ENCODE measurements at regions not wholly inside any gene's neighbourhood (a gene's known extent, or its start where the extent isn't known, plus 50 kb on each side); places are given as distances from the start of the nearest gene placed in this dataset.

DNA sequence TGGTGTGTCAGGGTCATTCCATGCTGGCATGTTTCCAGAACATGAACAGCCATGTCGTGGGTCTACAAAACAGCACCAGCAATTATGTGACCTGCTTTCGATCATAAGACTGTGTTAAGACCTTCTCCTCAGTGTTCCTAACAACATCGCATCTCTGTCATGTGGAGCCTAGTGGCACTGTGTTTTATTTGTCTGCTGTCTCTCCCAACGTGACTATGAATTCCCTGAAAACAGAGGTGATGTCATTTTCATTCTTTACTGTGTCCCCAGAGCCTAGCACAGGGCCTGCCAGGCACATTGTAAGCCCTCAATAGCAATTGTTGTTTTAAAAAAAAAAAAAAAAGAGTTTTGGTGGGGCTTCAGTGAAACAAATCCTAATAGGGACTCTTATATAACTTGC, 94.2 kb upstream of the IL12A start:
- TF ChIP-seq EZH2 (IDR thresholded peaks at IDR 0.05) = no peak
- TF ChIP-seq, protein P1, sequence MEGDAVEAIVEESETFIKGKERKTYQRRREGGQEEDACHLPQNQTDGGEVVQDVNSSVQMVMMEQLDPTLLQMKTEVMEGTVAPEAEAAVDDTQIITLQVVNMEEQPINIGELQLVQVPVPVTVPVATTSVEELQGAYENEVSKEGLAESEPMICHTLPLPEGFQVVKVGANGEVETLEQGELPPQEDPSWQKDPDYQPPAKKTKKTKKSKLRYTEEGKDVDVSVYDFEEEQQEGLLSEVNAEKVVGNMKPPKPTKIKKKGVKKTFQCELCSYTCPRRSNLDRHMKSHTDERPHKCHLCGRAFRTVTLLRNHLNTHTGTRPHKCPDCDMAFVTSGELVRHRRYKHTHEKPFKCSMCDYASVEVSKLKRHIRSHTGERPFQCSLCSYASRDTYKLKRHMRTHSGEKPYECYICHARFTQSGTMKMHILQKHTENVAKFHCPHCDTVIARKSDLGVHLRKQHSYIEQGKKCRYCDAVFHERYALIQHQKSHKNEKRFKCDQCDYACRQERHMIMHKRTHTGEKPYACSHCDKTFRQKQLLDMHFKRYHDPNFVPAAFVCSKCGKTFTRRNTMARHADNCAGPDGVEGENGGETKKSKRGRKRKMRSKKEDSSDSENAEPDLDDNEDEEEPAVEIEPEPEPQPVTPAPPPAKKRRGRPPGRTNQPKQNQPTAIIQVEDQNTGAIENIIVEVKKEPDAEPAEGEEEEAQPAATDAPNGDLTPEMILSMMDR (IDR thresholded peaks at IDR 0.05) = no peak
- no peak for TF ChIP-seq EZH2phosphoT487 (IDR thresholded peaks at IDR 0.05)
